HEK293T (cell line): ENCODE measurements at regions not wholly inside any gene's neighbourhood (a gene's known extent, or its start where the extent isn't known, plus 50 kb on each side); places are given as distances from the start of the nearest gene placed in this dataset.

Experiments used
- ARNT ChIP-seq: fragments of 450-650 bp; IDR thresholded peaks from 2 replicates; pipeline ENCODE4 v1.6.1; 2017; ENCODE audit warnings: mild to moderate bottlenecking
- BHLHE40 ChIP-seq: fragments of 450-650 bp; IDR thresholded peaks from 2 replicates; pipeline ENCODE4 v1.6.1; 2016; ENCODE audit warnings: mild to moderate bottlenecking, moderate library complexity, borderline replicate concordance
- CTBP1 ChIP-seq: fragments of 450-650 bp; IDR thresholded peaks from 2 replicates; pipeline ENCODE4 v1.6.1; 2016; ENCODE audit warnings: borderline replicate concordance
- ELF4 ChIP-seq: fragments of 450-650 bp; IDR thresholded peaks from 2 replicates; pipeline ENCODE4 v1.6.1; 2017; ENCODE audit warnings: antibody characterized with exemption
- FOXA1 ChIP-seq: fragments of 450-650 bp; IDR thresholded peaks from 2 replicates; pipeline ENCODE4 v1.6.1; 2016; ENCODE audit warnings: mild to moderate bottlenecking
- FOXK2 ChIP-seq: fragments of 450-650 bp; IDR thresholded peaks from 2 replicates; pipeline ENCODE4 v1.6.1; 2016; ENCODE audit warnings: mild to moderate bottlenecking
- FOXM1 ChIP-seq: fragments of 450-650 bp; IDR thresholded peaks from 2 replicates; pipeline ENCODE4 v1.6.1; 2017; ENCODE audit warnings: mild to moderate bottlenecking, borderline replicate concordance
- HDGF ChIP-seq: fragments of 450-650 bp; IDR thresholded peaks from 2 replicates; pipeline ENCODE4 v1.6.1; 2017; ENCODE audit warnings: antibody characterized with exemption, borderline replicate concordance
- L3MBTL2 ChIP-seq: fragments of 450-650 bp; conservative IDR thresholded peaks from 2 replicates; pipeline ENCODE4 v1.6.1; 2016; ENCODE audit warnings: mild to moderate bottlenecking
- LEF1 ChIP-seq: fragments of 450-650 bp; IDR thresholded peaks from 2 replicates; pipeline ENCODE4 v1.6.1; 2017; ENCODE audit warnings: mild to moderate bottlenecking, borderline replicate concordance
- NFRKB ChIP-seq: fragments of 450-650 bp; IDR thresholded peaks from 2 replicates; pipeline ENCODE4 v1.6.1; 2016; ENCODE audit warnings: mild to moderate bottlenecking, moderate library complexity
- SP1 ChIP-seq: fragments of 450-650 bp; IDR thresholded peaks from 2 replicates; pipeline ENCODE4 v1.6.1; 2017
- SUZ12 ChIP-seq: fragments of 450-650 bp; IDR thresholded peaks from 2 replicates; pipeline ENCODE4 v1.6.1; 2016; ENCODE audit warnings: mild to moderate bottlenecking
- TF ChIP-seq, protein P1 (sequence below): fragments of 450-650 bp; IDR thresholded peaks from 2 replicates; pipeline ENCODE4 v1.6.1; 2016

DNA sequence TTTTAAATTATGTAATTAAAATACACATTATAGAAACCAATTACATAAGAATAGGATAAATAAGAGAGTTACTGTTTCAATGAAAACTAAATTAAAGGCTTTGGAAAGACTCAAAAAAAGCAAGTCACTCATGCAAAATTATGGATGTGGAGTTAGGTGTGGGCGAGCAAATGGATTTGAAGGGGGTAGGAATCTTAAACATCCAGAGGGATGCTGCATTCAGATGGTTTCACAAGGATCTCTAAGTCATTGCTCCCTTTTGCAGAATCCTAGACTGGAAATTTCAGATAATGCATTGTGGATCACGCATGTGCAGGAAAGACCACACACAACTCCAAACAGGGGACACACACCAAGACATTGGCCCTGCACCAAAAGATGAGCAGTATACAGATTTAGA is 57.5 kb downstream of the DRD1 start:
- no peak for TF ChIP-seq SUZ12
- TF ChIP-seq, protein P1, sequence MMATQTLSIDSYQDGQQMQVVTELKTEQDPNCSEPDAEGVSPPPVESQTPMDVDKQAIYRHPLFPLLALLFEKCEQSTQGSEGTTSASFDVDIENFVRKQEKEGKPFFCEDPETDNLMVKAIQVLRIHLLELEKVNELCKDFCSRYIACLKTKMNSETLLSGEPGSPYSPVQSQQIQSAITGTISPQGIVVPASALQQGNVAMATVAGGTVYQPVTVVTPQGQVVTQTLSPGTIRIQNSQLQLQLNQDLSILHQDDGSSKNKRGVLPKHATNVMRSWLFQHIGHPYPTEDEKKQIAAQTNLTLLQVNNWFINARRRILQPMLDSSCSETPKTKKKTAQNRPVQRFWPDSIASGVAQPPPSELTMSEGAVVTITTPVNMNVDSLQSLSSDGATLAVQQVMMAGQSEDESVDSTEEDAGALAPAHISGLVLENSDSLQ, result no peak
- no peak for TF ChIP-seq FOXM1
- TF ChIP-seq SP1, result no peak
- no peak for TF ChIP-seq FOXK2
- no peak for TF ChIP-seq BHLHE40
- TF ChIP-seq CTBP1, result no peak
- TF ChIP-seq ELF4, result no peak
- TF ChIP-seq FOXA1, result no peak
- TF ChIP-seq ARNT, result no peak
- TF ChIP-seq HDGF, result no peak
- no peak for TF ChIP-seq L3MBTL2
- no peak for TF ChIP-seq NFRKB
- no peak for TF ChIP-seq LEF1
